ENCODE measurements at regions not wholly inside any gene's neighbourhood (a gene's known extent, or its start where the extent isn't known, plus 50 kb on each side); places are given as distances from the start of the nearest gene placed in this dataset.
"Not testable (repeated sequence)": the region's sequence is repeated elsewhere in the genome, so short reads cannot be mapped to it uniquely, and the experiment has no call there.

DNA sequence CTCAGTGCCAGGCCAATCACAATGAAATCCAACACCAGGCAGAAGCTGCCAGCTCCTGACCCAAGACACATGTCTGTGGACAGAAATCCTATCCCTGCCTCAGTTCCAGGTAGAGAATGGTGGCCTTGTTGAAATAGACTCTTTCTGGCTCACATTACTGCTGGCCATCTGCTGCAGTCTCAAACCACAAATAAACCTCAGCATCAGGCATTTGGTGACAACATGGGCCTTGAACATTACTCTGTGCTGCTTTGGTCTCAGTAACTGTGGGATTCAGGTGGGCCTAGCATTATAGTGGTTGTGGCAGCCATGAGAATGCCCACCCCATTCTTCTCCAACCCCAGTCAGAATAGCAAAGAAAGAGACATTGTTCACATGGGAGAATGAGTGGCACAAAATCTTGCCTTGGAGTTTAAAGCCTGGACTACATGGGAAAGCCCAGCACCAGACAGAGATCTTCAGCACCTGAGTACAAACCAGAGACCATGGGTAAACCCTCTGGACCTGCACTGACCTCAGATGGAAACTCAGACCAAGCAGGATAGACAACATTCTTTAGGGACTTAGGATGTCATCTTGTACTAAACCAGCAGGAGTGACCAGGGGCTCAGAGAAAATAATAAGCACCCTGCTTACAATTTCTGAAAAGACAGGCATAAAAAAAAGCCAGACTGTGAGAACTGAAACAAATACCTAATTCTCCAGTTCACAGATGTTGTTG, 50.4 kb upstream of the TRAM1L1 start:
- no peak for DNase-seq

DNA sequence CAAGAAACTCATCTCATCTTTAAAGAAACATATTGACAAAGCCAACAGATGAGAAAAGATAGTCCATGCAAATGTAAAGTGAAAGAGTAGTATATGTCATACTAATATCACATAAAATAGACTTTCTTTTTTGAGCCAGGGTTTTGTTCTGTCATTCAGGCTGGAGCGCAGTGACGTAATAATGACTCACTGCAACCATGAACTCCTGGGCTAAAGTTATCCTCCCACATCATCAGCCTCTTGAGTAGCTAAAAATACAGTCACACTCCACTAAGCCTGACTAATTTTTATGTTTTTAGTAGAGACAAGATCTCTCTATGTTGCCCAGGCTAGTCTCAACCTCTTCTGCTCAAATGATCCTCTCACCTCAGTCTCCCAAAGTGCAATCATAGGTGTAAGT, 51.8 kb upstream of the TRAM1L1 start:
- peak; percentile 54 for DNase-seq

DNA sequence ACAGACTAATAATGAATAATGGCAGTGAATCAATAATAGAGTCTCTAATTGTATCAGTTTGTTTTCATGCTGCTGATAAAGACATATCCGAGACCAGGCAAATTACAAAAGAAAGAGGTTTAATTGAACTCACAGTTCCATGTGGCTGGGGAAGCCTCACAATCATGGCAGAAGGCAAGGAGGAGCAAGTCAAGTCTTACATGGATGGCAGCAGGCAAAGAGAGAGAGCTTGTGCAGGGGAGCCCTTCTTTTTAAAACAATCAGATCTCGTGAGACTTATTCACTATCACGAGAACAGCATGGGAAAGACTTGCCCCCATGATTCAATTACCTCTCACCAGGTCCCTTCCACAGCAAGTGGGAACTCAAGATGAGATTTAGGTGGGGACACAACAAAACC, 53.4 kb upstream of the TRAM1L1 start:
- DNase-seq, result not testable (repeated sequence)

DNA sequence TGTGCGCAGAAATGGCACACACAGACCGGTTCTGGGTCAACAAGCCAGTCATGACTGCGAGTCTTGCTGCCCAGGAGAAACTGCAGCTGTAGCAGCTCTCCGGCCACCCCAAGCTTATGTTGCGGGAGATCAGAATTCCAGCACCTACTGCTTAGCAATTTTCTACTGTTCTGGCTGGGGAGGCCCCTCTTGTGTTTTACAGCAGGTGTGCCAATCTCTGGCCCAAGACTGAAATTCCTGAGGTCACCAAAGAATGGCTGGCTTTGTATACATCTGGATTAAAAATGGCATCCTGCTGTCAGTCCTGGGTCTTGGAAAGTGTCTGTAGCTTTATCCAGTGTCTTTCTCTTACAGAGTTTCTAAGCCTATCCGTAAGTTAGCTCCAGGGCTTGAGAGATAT, 68.9 kb upstream of the TRAM1L1 start:
- DNase-seq, result no peak

DNA sequence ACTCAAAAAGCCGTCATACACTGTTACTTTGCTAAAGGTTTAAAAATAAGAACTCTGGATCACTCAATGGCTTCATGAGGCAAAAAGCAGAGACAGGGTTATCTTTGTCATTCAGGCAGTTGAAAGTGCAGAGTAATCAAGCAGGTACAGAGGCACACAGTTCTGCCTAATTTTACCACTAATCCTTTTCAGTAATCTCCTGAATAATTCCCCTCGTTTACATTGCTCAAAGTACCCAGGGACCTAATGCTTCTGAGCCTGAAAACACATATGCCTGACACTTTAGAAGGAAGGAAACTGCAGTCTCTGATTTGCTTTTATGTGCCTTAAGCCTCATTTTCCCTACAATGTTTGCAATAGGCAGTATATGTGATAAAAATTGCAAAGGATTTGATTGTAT, 71.4 kb upstream of the TRAM1L1 start:
- no peak for DNase-seq

DNA sequence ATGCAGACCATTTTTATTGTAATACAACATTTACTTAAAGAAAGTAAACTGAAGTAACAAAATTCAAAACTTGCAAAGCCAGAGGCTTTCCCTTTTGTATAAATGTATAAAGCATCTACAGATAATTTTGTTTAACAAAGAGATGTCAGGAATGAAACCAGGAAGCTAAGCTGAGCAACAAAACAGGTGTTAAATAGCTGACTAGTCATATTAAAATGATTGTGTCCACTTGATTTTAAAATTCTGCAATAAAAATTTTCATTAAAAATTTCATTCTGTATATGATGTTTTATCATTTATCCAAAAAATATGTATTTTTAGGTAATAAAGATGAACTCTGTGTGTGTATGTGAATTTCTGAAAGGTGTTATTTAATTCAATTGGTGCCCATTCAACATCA, 72.0 kb upstream of the TRAM1L1 start:
- no peak for DNase-seq

DNA sequence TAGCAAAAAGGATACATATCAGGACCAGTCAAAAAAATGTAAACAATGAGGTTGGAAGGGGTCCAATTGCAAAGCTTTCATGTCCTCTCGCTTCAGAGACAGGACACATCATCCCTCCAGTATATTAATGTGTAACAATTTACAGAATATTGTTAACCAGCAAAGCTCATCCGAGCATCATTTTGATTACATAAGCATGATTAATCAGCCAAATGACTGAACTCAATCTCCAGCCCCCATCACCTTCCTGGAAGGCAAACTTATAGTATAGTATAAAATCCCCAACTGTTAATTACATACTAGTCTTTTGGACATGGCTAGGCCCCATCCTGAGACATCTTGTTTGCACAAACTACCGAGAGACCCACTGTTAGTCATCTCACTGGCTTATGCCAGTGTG, 77.6 kb upstream of the TRAM1L1 start:
- DNase-seq, result no peak

DNA sequence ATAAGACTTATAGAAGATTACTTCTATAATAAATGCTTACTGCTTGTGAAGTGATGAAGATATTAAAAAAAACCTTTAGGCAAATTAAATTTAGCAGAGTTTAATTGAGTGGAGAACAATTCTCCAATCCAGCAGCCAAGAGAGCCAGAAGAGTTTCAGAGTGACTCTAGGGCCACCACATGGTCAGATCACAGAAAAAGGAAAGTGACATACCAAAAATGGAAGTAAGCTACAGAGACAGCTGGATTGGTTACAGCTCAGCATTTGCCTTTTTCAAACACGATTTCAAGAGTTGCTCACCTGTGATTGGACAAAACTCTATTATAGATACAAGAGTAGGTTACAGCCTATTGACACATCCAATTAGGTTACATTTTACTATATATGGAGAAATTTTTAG, 79.0 kb upstream of the TRAM1L1 start:
- no peak for DNase-seq

DNA sequence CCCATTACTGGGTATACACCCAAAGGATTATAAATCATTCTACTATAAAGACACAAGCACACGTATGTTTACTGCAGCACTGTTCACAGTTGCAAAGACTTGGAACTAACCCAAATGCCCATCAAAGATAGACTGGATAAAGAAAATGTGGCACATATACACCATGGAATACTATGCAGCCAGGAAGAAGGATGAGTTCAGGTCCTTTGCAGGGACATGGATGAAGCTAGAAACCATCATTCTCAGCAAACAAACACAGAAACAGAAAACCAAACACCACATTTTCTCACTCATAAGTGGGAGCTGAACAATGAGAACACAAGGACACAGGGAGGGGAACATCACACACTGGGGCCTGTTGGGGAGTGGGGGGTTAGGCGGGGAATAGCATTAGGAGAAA, 90.0 kb upstream of the TRAM1L1 start:
- not testable (repeated sequence) for DNase-seq

DNA sequence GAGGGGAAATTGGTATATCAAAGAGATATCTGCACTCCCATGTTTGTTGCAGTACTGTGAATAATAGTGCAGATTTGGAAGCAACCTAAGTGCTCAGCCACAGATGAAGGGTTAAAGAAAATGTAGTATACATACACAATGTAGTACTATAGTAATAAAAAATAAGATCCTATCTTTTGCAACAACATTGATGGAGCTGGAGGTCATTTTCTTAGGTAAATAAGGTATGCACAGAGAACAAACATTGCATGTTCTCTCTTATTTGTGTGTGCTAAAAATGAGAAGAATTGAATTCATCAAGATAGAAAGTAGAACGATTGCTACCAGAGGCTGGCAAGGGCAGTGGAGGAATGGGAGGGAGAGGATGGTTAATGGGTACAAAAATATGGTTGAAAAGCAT, 117.9 kb upstream of the TRAM1L1 start:
- DNase-seq, result no peak

DNA sequence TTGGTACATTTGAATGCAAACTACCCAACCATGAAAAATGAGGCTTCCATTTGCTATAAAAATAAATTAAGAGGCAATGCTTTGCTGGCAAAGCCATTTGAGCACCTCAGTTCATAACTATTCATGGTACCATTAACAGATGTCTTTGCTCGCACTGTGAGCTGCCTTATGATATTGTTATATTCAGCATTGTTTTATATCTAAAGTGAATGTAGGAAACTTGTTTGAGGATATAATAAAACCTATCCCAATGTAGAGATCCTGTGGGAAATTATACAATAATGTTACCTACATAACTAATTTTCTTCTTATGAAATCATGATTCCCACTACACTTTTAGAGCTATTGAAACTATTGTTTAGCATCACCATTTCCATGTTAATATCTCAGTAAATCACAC, 125.2 kb upstream of the TRAM1L1 start:
- DNase-seq, result no peak

DNA sequence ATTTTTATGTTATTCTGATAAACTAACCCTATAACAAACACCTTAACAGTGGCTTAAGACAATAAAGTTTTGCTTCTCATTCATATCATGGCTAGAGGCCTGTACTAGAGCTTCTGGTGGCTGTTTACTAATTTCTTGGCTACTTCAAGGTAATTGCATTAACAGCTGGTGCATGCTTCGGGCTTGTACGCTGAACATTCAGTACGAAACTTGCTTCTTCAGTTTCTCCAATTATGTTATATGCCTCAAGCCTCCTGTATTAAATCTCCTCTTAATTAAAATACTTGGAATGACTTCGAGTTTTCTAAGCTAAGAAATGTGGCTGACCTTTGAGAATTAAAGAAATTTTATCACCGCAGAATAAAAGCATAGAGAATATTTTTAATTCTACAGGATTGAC, 138.9 kb upstream of the TRAM1L1 start:
- DNase-seq, result no peak

DNA sequence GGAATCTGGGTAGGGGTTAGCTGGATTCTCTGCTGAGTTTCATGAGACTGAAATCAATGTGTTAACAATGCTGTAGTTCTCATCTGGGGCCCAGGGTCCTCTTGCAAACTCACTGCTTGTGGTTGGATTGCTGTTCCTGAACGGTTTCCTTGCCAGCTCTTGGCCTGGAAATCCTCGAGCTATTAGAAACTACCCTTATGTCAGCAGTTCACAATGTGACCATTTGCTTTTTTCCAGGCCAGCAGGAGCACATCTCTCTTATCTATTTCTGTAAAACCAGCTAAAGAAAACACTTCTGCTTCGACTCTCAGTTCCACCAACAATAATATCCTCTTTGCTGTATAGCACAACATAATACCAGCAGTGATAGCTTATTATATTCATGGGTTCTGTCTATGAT, 140.1 kb upstream of the TRAM1L1 start:
- no peak for DNase-seq

DNA sequence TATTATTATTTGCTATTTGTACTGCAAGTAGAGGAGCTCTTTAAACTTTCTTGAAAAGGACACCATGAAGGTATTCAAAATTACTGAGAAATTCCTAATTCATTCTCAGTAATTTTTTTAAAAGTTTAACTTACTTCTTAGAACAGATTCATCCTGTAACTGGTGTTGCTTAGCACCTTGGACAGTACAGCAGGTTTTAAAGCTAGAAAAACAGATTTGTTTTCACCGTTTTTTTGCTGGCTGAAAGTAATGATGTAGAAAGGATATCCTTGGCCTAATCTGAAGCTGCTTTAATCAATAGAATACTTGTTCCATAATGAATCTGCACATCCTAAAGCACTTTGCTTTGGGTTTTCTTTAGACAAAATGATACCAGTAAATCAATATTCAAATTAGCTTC, 142.5 kb upstream of the TRAM1L1 start:
- DNase-seq, result no peak

DNA sequence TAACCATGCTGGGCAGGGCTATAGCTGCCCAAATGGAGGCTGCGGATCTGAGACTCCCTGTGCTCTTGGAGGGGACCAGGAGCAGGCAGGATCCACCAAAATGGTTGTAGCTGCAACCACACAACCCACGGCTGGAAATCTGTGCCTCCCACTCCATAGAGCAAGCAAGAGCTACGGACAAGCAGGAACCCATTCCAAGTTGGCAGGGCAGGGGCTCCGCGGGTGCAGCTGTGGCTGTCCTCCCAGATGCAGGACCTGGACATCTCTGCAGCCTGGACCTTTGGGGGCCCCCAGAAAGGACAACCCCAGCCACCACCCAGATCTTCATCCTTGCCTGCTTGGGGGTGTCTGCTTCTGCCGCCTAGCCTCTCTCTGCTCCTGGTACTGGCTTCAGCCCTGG, 154.1 kb upstream of the TRAM1L1 start:
- no peak for DNase-seq

DNA sequence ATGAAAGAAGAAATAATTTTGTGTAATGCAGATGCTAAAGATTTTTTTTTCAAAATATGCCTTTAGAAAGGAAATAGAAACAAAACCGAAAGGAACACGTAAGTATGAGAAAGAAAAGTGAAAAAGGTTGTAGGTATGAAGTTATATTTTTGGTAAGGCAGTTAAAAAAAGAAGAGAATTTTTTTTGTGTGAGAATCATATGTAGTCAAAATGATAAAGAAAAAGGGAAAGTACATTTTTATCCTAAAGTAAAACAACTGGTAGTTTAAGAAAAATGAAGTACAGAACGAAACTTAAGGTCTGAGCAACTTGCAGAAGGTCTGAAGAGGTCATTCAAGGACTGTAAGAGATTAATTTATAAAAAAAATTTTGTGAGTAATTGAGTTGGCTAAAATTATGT, 164.0 kb upstream of the TRAM1L1 start:
- no peak for DNase-seq

DNA sequence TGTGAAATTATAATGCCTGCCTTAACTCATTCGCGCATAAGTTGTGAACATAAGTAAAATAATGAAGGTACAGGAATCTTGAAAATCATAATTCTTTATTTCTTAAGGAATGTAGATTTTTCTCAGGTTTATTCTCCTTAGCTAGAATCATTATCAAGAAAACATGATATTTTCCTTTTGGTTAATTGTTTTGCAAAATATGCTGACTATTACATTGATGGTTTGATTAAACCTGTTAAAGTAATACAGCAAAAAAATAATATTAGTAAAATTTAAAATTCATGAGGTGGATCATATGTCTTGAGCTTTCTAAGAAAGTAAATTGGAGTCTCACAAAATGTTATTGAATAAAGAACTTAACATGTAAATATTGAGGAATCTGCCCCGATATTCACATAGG, 178.7 kb upstream of the TRAM1L1 start:
- no peak for DNase-seq

DNA sequence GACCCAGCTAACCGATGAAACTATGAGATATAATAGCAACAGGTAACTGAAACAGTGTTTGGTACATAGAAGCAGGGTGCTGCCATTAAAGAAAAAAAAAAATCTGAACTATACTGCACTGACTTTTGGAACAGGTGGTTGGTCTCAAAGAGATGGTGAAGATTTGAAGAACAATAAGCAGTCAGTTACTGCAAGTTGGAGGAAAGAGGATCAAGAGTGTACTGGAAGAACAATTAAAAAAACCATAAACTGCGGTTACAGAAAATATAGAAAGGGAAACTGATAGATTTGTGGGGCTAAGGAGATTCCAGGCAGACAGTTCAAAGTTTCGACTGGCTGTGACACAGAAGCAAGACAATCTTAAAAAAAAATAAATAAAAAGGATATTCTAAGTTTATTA, 181.9 kb upstream of the TRAM1L1 start:
- DNase-seq, result no peak

DNA sequence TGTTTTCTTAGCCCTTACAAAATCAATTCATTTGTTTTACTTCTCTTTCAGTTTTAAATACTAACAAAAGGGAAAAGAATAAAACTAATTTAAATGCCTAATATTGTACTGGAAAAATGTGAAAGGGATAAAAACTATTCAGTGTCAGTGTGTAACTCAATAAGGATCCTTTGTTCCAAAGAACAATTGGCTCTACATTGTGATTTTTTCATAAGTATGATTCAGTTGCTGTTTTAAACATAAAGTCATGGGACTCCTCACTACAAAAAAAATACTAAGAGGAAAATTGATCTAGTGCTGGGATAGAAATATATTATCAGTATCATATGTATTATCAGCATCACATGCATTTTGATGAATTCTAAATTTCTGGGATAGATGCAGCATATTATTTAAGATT, 199.4 kb upstream of the TRAM1L1 start:
- DNase-seq, result no peak

DNA sequence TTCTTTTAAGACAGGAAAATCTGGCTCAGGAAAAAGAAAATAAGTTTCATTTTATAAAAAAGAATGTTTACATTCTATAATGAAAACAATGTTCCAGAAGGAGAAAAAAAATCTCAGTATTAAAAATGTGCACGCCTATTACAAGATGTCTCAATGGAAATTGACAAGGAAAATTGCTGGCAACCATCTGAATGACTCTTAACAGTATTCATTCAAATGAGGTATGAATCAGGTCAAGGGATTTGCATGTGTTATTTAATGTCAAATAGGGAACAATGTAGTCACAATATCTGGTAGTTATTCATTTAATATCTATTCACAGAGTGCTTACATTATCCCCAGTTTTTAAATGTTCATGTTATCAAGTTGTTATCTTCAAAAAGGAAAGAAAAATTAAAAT, 208.4 kb upstream of the TRAM1L1 start:
- DNase-seq, result no peak

DNA sequence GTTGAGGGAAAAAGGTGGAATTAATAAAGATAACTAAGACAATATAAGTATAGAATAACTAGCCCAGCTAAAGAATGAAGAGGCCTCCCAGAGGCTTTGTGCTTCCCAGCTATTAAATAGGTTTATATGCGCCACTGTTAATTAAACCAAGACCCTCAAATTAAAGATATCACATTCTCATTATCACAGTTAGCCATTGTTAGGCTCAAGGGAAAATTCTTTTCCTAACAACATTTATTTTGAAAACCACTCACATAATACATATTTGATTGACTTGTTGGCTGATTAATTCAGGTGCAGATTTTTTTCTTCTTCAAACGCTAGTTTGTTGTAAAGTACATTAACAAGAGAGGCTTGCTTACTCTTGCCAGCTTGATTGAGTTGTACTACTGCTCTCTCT, 216.8 kb upstream of the TRAM1L1 start:
- no peak for DNase-seq

DNA sequence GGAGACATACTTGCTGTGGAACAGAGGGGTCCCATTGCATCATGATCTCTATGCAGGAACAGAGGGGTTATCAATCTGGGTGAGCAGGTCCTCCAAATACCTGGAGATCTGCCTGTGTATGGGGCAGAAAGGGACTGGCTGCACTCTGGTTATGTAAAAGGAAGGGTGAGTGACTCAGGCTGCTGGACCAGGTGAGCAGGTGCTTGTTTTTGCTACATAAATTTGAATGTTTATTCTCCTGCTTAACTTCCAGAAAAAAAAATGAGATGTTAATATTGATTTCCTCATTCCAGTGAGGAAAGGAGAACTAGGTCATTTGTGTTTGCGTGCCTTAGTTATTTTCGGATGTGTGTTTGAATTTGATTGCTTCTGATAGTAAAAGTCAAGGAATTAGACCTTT, 225.8 kb upstream of the TRAM1L1 start:
- no peak for DNase-seq

DNA sequence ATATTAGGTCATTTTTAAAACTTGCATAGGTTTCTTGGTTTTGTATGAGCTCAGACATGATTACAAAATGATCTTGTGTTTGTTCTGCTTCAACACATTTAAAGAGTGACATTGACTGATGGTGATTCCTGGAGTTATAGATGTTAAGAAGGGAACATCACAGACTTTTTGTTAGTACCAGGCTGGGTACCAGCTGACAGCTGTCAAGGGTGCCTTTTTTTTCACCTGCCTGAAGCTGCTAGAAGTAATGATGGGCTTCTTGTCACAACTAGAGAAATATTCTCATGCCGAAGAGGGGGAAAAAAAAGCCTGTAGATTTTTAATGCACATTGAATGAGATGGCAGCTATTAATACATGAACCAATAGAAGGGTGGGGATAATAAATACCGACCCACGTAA, 226.6 kb upstream of the TRAM1L1 start:
- no peak for DNase-seq

DNA sequence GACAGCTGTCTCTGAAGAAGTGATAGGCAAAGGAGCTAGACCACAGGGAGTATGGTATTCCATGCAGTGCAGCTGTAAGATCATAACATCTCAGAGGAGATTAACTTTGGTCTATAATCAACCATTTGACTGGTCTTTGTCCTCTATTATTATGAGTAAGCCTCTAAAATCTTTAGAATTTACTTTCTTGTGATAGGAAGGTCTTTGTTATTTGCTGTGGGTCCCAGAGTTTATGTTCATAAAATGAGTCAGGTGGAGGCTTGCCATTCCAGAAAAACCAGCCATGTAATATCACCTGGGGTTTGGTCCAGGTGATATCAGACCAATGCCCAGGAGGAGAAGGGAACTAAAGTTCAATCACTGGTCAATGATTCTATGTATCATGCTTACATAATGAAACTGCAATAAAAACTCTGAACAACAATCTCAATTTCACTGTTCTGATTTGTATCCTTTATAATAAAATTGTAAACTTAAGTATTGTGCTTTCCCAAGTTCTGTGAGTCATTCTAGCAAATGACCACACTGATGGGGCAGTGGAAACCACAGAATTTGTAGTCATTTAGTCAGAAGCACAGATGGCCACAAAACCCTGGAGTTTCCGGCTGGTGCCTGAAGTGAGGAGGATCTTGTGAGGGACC, 239.6 kb upstream of the TRAM1L1 start:
- peak; percentile 0 for DNase-seq

DNA sequence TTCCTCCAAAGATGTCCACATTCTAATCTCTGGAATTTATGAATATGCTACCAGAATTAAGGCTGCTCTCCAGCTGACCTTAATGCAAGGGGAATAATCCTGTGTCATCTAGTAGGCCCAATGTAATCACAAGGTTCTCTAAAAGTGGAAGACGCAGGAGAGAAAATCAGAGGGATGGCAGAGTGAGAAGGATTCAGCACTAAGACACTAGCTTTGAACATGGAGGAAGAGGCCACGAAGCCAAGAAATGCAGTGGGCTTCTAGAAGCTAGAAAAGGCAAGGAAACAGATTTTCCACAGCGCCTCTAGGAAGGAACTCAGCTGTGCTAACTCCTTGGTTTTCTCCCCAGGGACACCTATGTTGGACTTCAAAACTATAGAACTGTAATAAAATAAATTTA, 240.7 kb upstream of the TRAM1L1 start:
- DNase-seq, result no peak
